GM19035 (cell line): ENCODE measurements at regions not wholly inside any gene's neighbourhood (a gene's known extent, or its start where the extent isn't known, plus 50 kb on each side); places are given as distances from the start of the nearest gene placed in this dataset.

ENCODE experiments used
- ATAC-seq: cut with Tn5 transposase; IDR thresholded peaks from one replicate; pipeline ENCODE4 v1.9.1; 2021; ENCODE audit not compliant: unreplicated experiment

DNA sequence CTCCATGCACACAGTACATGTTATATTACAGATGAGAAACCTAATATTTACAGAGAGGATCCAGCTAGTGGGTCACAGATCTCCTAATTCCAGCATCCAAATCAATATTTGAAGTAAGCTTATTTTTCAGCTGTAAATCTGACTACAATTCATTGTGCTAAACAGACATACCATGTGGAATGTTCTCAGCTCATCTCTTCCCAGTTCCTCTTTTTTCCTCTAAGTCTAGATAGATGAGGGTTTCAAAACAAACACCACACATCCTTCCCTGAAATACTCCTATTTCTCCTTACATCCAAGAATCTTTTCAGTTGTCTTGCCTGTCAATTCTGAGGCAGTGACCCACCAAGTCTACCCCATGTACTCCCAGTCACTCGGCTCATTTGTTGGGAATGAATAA lies 200.7 kb upstream of the PIK3C3 start:
- ATAC-seq, result no peak

DNA sequence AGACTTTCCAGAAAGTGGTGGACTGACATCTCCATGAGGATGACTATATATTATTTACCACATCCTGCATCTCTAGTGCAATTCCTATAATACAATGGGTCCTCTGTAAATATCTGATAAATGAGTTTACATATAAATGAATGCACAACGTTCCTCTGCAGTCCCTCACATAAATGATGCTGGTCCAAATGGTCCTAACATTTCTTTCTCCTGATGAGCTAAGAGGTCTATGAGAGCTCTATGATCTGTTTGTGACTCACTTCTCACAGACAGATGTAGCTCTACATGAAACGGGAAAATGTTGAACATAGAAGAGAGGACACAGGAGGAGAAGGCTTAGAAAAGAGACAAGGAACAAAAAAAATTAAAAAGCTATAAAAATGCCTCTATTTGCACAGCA lies 201.2 kb upstream of the PIK3C3 start:
- ATAC-seq, result no peak

DNA sequence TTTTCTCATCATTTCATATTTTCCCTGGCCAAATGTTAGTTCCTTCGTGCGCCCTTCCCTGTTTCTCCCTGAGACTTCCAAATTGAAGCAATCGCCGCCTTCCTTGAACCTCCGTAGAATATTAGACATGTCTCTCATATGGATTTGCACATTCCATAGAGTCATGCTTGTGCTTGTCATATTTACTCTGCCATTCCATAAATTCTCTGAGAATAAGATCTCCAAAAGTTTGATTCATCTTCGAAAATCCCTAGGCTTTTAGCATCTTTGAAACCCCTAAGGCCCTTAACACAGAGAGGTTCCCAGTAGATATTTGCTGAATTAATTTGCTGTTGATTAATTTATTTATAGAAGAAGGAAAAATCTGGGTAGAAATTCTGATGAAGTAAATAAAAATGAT lies 202.2 kb upstream of the PIK3C3 start:
- no peak for ATAC-seq

DNA sequence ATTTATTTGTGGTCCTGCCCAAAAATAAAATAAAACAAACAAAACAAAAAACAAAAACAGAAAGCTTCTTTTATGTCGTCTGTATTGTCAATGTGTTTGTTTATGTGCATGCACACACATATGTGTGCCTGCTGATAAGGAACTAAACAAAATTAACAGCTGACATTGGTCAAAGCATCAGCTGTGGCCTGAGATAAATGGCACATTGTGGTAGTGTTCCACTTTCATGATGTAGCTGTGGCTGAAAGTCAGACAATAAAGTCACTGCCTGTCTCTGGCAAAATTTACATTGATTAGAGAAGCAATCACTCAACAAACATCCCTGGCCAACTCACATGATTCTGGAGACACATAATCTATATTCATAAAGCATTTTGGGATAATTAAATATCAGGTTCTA lies 203.4 kb upstream of the PIK3C3 start:
- no peak for ATAC-seq

DNA sequence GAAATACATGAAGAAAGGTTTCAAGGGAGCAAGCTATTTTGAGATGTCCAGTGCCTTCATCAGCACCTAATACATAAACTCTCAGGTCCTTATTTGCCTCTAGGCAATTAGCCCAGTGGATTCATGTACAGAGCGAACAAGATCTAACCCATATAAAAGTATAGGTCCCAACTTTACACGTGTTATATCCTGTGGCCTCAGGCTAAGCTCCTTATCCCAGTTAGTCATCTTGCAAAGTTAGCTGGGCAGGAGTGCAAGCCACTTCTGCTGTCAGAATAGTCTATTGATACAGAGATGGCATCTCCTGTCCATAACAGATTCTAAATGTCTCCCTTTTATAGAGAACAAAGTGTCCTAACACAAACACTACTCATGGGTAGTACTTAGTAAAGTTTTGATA lies 203.9 kb upstream of the PIK3C3 start:
- no peak for ATAC-seq

DNA sequence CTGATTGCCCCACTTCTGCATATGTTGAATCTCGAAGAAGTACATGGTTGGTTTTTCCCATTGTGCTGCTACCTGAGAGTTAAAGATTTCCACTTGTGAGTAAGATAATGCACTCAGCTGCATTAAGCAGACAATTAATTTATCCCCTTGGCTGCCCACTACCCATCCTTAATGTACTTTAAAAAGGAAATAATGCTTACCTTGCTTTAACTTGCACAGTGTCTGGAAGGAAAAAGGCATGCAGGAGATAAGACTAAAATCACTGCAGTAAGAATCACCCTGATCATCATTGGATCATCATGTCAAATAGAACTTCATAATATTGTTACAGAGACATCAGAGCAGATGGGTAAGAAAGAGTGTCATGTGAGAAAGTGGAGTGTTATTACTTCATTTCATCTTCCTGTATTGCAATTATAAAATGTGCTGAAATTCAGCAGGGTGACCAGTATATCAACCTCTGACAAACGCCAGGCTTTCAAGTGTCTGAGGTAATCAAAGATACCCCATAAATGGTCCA lies 207.3 kb upstream of the PIK3C3 start:
- no peak for ATAC-seq

DNA sequence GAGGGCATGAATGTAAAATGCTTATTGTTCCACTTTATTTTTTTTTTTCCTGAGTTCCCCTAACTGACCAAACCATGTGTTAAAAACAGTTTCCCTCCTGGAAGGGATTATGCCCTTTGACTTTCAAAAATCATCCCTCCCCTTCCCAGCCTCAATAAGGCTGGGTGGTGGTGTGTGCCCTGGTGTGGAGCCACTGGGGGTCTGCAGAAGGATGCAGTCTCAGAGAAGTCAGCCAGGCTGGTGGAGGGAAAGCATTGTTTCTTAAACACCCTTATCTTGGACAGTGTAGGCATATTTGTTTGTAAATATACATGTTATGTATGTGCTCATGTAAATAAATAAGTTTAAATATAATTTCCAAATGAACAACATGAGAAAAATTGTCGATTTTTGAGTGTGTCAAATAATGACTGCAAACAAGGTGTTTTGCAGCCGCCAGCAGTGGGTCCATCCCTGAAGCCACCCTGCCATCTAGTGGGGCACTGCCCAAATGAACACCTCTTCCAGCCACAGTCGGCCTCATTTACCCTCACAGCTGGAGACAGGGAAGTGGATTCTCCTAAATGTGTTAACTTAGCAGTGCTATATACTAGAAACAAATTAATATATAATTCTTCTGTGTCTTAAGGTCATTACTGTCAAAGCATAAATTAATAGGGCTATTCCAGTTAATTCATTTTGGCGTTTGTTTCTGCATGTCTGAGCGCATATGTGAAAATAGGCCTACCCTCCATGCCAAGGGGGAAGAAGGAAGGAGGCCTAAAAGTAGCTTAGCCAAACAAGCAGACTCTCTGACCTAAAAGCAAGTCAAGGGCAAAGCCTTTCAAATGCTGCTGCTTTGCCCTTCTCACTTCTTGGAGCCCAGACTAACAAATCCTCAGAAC lies 209.6 kb upstream of the PIK3C3 start:
- ATAC-seq, result peak; percentile 76

DNA sequence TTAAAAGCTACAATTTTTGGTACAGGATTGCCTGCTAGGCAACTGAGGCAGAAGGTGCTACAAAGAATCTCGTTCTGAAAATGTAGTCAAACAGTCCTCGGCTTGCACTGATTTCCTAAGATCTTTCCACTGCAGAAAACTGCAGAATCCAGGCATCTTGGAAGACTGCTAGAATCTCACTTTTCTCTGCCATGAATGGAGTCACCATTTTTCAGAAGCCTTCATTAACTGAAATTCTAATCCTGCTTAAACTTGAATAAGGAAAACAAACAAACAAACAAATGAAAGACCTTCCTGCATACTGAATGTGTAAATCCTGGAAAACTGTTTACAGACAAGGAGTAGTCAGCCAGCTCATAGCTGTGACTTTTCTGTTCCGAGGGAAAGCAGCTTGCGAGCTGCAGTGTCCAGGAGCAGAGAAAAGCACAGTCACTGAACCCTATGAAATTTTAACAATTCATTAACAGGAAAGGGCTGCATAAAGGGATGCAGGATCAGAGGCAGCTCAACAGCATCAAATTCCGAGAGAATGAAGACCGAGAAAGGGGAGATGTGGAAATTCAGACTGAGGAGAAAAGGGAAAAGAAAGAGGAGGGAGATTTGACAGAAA lies 210.5 kb upstream of the PIK3C3 start:
- ATAC-seq, result no peak

DNA sequence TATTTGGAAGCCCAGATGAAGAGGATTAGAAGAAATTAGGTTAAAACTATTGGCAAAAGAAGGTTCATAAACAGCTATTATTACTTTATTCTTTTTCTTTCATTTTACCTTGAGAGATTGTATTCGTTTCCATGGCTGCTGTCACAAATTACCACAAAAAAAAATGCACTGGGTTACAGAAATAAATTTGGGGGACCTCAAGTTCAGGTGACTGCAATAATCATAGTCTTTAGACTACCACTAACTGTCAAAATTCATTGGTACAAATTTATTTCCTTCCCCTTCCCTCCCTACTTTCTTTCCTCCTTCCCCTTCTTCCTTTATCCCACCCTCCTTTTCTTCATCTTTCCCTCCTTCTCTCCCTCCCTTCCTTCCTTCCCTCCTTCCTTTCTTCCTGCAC lies 217.8 kb upstream of the PIK3C3 start:
- ATAC-seq, result no peak

DNA sequence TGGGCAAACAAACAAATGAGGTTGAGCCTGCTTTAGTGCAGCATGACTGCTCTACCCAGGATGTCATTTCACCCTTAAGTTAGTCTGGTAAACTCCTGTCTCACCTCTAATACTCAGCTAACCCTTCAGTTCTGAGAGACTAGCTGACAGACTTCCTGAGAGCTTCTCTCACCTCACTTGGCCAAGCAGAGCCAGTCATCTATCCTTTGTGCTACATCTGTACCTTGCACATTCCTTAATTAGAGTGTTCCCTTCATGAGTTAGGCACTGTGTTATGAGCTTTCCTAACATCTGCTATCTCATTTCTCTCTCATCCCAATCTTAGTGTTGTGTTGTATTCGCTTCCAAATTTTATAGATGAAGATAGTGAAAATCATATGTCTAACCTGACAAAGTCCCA lies 220.1 kb upstream of the PIK3C3 start:
- no peak for ATAC-seq

DNA sequence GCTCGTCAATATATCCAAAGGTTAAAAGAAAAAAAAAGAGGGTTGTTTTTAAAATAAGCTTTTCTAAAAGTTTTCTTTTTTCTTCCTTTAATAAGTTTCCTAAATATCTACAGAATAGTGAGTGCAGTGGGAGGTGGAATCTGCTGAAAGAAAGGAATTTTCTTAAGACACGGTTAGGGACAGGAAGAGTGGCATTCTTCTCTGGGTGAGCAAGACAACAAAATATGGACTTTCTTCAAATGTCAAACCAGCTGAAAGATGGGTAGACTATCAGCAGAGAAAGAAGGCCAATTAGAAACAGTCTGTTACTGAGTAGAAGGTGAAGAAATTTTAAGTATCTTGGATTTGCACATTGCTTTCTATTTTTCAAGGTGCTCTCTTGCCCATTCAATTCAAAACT lies 222.7 kb upstream of the PIK3C3 start:
- no peak for ATAC-seq

DNA sequence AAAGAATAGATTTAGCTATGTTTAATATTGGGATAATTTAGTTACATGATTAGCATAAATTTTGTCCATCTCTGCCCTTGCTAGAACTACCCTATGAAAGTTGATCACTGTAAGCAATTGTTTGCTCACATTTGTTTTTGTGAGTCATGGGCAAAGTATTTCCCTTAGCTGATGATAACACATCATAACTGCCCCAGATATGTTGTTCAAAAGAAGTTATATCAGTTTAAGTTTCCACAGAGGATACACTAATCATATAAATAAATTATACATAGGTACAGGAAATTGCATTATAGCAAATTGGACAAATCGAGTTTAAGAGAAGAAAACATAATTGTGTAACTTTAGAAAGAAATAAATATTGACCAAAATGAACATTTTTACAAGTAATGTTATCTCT lies 223.2 kb upstream of the PIK3C3 start:
- no peak for ATAC-seq

DNA sequence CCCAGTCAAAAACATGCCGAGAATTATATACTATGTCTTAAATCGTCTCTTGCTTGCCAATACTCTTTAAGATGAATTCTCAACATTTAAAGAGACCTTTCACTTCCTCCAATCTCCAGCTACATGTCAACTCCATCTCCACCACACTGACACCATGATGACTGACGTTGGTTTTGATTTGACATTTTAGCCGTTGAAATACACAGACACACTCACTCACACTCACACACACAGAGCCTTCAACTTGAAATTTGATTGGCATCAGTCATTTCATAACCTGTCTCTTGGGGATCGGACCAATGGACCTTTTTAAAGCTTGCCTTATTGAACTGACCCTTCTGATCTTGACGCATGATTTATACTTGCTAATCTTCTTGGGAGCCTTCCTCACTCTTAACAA lies 230.8 kb upstream of the PIK3C3 start:
- ATAC-seq, result no peak

DNA sequence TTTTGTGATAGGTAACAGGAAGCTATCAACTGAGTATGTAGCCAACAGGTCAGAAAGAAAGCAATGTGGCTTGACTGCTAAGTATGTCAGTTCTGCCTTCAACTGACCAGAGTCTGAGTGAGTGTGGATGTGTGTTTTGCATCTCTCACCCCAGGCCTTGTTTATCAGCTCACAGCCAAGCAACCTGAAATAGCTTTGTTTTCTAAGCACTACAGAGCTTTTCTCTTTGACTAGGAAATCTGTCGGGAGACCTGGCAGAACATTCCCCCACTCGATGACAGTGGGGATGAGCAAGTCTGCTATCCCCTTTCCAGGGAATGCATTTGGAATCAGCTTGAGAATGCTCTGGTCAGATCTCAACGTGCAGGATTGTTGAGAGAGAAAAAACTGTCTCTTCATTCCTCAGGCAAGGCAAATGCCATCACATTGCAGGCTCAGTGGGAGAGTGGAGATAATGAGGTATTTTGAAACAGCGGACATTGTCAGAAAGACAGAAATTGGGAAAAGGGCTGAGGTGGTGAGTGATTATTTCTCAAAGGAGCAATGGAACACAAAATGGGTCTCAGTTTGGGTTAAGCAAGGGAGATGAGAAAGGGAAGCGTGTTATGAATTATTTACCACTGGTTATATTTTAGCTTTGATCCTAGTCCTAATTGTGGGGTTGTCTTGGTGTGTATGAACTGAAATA lies 233.8 kb upstream of the PIK3C3 start:
- ATAC-seq, result no peak

DNA sequence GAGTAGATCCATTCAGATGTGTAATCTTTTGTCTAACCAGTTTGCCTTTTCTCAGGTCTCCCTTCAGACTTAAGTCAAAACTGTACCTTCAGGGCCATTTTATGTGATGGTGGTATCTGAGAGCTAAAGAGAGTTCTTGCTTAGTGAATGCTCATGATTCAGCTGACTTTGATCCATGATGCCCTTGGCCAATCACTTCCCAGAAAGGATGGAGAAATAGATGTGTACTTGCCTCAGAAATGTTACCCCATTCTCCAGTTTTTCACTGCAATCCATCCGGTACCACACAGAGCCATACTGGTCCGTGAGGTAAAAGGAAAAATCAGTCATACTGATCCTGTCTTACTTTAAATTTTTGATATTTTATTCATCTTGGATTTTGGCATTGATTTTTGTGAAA lies 234.8 kb upstream of the PIK3C3 start:
- no peak for ATAC-seq

DNA sequence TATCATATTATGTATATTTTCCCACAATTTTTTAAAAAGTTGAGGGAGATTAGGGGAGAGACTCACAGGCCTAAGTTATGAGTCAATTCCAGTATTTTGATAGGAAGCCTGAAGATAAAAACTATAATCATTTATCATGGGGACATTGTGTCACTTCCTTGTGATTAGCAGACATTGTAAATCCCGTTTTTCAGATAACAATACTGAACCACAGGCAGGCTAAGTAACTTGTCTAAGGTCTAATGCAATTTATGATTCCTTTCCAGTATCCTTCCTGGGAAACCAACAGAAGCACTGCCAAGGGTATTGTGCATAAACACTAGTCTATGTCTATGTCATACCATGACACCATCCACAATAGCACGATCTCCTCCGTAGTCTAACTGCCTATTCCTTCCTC lies 235.2 kb upstream of the PIK3C3 start:
- ATAC-seq, result no peak

DNA sequence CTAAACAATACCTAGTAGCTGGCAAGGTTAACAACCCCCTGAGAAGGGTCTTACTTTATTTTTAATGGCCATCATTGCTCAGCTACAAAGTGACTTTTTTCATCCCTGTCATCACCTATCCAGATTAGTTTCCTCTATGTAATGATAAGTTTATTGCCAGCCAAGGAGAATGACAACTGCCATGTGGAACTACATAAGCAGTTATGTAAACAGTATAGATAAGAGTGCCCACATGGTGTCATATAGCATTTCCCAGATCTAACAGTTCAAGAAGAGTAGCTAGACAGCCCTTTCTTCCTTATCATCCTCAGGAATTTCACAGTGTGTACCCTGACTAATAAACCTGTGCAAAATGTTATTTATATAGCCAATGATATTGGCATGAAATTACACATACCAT lies 240.2 kb upstream of the PIK3C3 start:
- ATAC-seq, result no peak

DNA sequence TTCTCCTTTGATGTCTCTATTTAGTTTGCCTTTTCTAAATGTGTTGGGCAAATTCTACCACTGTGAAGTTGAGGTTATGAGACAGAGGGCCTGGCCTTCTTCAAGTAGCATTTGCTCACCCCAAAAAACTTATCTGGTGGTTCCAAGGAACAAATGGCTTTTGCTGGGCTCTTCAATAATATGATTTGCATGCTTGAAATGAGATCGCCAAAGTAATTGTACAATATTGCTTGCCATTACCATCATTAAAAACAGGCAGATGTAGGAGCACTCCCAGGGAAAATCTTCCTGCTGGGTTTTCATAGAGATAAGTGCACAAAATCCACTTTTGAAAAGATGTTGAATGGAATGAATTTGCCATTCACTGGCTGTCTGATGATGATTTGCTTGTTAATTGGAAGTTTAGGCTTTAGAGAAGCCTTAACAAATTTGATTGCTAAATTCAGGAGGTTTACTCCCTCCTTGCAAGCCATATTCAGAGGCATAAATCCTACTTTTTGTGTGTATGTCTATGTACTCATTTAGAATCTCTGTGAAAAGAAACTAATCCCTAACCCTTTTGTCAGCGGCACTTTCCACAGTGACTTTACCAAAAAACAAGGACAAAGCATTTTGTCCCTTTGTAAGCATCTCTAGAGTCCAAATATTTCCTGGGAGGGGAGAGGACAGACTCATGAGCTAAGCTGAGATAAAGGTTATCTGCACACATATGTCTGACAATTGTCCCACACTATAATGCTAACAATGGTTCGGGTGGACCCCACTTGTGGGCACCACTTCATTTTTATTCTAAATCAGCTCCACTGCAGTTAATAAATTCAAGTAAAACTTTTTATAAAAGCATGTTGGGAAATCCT lies 240.8 kb upstream of the PIK3C3 start:
- no peak for ATAC-seq

DNA sequence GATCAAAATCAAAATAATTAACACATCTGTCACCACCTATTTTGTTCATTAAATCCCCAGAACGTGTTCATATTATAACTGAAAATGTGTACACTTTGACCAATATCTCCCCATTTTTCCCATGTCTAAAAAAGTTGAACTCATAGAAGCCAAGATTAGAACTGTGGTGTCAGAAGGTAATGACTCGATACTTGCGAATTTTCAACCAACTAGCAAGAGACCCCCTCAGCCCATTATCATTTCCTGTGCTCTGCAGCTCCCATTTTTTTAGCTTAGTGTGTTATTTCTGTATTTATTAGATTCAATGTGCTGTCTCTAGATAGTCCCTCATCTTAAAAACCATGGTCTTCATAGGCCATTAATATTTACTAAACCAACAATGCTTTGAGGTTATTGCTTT lies 248.7 kb upstream of the PIK3C3 start:
- ATAC-seq, result no peak

DNA sequence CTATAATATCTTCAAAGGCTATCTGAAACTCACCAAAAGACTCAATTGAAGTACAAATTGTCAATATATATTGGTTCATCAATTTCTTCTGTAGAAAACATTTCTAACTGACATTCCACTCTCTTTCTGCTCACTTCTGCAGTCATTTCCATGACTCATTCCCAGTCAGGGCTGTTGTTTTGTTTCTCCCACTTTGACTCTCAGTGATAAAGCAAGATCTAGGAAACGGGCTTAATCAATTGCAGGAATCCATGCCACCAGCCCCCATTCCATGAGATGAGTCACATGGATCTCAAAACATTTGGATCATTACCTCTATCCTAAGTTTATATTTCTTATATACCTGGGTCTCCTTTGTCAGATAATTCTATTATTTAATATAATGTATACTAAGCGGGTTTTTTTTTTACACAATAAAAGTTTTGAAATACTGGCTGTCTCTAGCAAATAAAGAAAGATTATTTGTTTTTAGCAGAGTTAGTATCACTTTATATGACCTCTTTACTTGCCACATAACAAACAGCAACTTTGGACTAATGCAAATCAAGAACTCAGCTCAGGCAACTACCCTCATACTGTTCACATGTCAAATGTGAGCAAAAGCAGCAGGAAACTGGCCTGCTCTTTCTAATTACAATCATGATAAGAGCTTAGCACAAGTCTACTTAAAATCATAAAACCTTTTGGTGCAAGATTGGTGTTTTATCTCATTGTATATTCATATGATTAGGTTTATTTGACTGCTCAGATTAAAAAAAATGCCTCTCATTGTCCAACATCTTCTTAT lies 251.1 kb upstream of the PIK3C3 start:
- no peak for ATAC-seq
